D721Med (cell line): ENCODE measurements at regions not wholly inside any gene's neighbourhood (a gene's known extent, or its start where the extent isn't known, plus 50 kb on each side); places are given as distances from the start of the nearest gene placed in this dataset.

Experiments used
- DNase-seq: peaks from one replicate; pipeline ENCODE4 v3.0.0; 2011; ENCODE audit warnings: low spot score; ENCODE audit not compliant: insufficient read length
- FAIRE-seq: peaks from 2 replicates; lab custom pipeline; 2011; peaks lifted over from hg19 to GRCh38; lab: Jason Lieb, UNC
- CTCF ChIP-seq: IDR thresholded peaks from 2 replicates; pipeline ENCODE4 v1.5.1; 2012; ENCODE audit warnings: mild to moderate bottlenecking, control low read depth; ENCODE audit not compliant: insufficient read depth; ENCODE audit errors: missing control alignments

- TF ChIP-seq CTCF, result no peak
- DNase-seq (no peak), FAIRE-seq (no peak)
Measured at GRCh38 chr2:139142252-139142880, 362.2 kb upstream of the NXPH2 start.

GRCh38 chr2:139124271-139124670, 344.1 kb upstream of the NXPH2 start:
- FAIRE-seq, result no peak
- no peak for TF ChIP-seq CTCF
- DNase-seq, result no peak

DNA sequence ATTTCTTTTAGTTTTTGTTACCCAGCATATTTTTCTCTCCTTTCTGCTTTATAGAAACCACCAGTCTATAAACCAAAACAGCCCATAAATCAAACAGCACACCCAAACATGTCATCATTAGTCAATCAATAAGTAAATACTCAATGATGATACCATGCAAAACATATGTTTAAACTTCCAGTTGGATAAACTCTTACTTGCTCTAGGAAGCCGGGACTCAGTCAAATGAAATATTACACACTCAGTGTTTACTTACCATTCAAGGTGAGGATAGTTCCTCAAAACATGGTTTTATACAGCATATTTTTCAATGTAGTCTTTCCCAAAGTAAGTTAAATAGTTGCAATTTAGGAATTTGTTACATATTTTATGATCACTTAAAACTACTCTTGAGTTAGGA, 343.6 kb upstream of the NXPH2 start:
- DNase-seq (no peak), FAIRE-seq (no peak)
- TF ChIP-seq CTCF, result no peak

DNA sequence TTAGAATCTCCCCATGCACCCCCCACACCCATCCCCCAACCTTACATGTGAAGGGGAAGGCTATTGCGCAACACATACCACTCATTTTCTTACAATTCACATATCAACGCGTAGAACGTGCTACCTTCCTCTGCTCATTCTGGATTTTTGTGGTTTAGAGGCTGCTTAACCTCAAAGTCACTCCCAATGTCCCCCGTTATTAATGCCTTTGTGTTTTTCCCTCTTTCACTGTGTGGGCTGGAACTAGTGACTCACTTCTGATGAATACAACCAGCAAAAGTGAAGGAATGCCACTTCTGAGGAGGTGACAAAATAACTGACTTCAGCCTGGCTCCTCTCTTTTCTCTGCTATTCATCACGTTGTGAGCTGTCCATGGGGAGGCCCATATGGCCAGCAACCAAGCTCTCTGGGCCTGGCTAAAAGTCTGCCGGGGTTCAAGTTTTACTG, 342.5 kb upstream of the NXPH2 start:
- no peak for TF ChIP-seq CTCF
- no peak for DNase-seq
- no peak for FAIRE-seq

- no peak for DNase-seq
- no peak for FAIRE-seq
- no peak for TF ChIP-seq CTCF
Measured at GRCh38 chr2:139099721-139100120, 319.5 kb upstream of the NXPH2 start.

DNA sequence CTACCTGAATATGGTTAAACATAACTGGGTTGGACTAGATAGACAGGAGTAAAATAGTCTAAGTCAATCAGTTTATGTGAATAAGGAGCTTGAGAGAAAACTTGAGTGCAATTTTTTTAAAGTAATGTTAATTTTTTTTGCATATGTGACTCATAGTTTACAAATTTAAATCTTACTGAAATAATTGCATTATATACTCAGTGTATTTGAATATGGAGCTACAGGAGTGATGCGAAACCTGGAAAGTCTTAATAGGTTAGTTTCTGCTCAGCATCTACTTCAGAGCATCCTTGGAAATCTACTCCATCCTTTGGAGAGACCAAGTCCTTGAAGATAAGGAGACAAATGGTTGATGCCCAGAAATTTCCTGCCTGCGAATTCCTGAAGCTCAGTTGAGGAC, 318.8 kb upstream of the NXPH2 start:
- no peak for TF ChIP-seq CTCF
- FAIRE-seq (no peak), DNase-seq (no peak)

- DNase-seq (no peak), FAIRE-seq (no peak)
- TF ChIP-seq CTCF, result no peak
Measured at GRCh38 chr2:139083121-139083520, 302.9 kb upstream of the NXPH2 start.
